ENCODE measurements at regions not wholly inside any gene's neighbourhood (a gene's known extent, or its start where the extent isn't known, plus 50 kb on each side); places are given as distances from the start of the nearest gene placed in this dataset.

- Histone ChIP-seq H3K36me3 (no peaks in the 10 kb centered on the region), H3K4me3 (no peak overlapping the region), H3K4me1 (peaks cover 0 to 9% (median 0%) of the 10 kb centered on the region in 3 donors), H3K27me3 (peaks cover 22% of the 10 kb centered on the region), H3K27ac (no peak overlapping the region), H3K9me3 (no peaks in the 10 kb centered on the region)
- 50 to 59% methylated on average over 6 of the region's 19 CpGs for WGBS, 2 donors (ENCODE audit: low coverage in 1 of 2)
- TF ChIP-seq EP300 (IDR thresholded peaks at IDR 0.05) (no peak), POLR2AphosphoS5 (IDR thresholded peaks at IDR 0.05) (no peak)
- no peak for ATAC-seq
Observed at GRCh38 chr10:110392868-110393740, 88.4 kb upstream of the SMNDC1 start.

DNA sequence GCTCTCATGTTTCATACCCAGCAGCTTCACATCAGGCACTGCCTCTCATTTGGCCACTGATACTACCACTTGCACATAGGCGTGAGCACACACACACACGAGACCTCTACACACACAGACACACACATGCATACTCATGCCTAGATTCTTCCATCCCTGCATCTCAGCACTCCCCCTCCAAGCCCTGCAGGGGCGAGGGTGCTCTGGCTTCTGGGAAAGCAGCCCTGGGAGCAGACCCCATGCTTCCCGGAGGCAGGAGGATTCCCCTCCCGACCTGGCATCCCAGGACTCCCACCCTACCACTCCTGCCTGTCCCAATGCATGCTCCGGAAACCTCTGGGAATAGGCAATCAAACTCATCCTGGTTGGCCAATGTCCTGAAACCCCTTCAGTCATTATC is 89.1 kb upstream of the SMNDC1 start:
- no peak for ATAC-seq

DNA sequence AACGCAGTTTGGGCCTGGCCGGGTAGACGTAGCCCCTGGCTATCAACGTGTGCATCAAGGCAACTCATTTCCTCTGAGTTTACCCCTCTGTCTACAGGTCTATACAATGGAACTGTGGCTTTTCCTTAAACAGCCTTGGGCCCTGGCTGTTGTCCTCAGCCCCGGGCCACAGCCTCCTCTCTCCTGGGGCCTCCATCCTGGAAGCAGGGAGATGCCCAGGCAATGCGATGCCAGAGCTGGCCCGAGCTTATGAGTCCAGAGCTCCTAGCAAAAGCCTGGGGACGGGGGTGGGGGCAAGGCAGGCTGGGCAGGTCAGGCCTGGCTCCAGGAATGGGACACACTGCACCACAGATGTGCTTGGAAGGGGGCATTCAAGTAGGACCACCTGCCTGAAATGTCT is 89.6 kb upstream of the SMNDC1 start:
- TF ChIP-seq POLR2A (IDR thresholded peaks at IDR 0.05) (no peak), EP300 (IDR thresholded peaks at IDR 0.05) (no peak), POLR2AphosphoS5 (IDR thresholded peaks at IDR 0.05) (no peak), CTCF (IDR thresholded peaks at IDR 0.05) (no peak)
- H3K27me3 ChIP-seq = peaks cover 22% of the 10 kb centered on the region
- ATAC-seq = no peak
- no peaks in the 10 kb centered on the region for H3K9me3 ChIP-seq
- no peak overlapping the region for H3K4me3 ChIP-seq
- WGBS, 2 donors (ENCODE audit: low coverage in 1 of 2) = 100% methylated on average over 2 of the region's 8 CpGs; no CpG with 5 or more reads in 1 of the 2 donors
- H3K4me1 ChIP-seq = peaks cover 0 to 9% (median 4%) of the 10 kb centered on the region in 3 donors
- no peaks in the 10 kb centered on the region for H3K36me3 ChIP-seq
- no peak overlapping the region for H3K27ac ChIP-seq

More for the DNA sequence above, 89.1 kb upstream of the SMNDC1 start:
- Histone ChIP-seq H3K9me3 (no peaks in the 10 kb centered on the region), H3K27ac (no peak overlapping the region), H3K36me3 (no peaks in the 10 kb centered on the region), H3K4me3 (no peak overlapping the region), H3K4me1 (peaks cover 0 to 9% (median 4%) of the 10 kb centered on the region in 3 donors), H3K27me3 (peaks cover 22% of the 10 kb centered on the region)
- WGBS, 2 donors (ENCODE audit: low coverage in 1 of 2) = 100% methylated on average over 1 of the region's 6 CpGs; no CpG with 5 or more reads in 1 of the 2 donors
- TF ChIP-seq POLR2A (IDR thresholded peaks at IDR 0.05) (no peak), POLR2AphosphoS5 (IDR thresholded peaks at IDR 0.05) (no peak), EP300 (IDR thresholded peaks at IDR 0.05) (no peak), CTCF (IDR thresholded peaks at IDR 0.05) (no peak)

GRCh38 chr10:110394898-110395297 is 90.2 kb upstream of the SMNDC1 start:
- Histone ChIP-seq H3K4me1 (peaks cover 0 to 9% (median 4%) of the 10 kb centered on the region in 3 donors), H3K27me3 (peaks cover 22% of the 10 kb centered on the region), H3K9me3 (no peaks in the 10 kb centered on the region), H3K27ac (no peak overlapping the region), H3K36me3 (no peaks in the 10 kb centered on the region), H3K4me3 (no peak overlapping the region)
- no peak for ATAC-seq
- whole genome bisulfite sequencing, 2 donors (ENCODE audit: low coverage in 1 of 2) = 96 to 100% methylated on average over 3 to 6 of the region's 6 CpGs
- TF ChIP-seq CTCF (IDR thresholded peaks at IDR 0.05) = no peak
- no peak for TF ChIP-seq EP300 (IDR thresholded peaks at IDR 0.05)
- no peak for TF ChIP-seq POLR2AphosphoS5 (IDR thresholded peaks at IDR 0.05)
- TF ChIP-seq POLR2A (IDR thresholded peaks at IDR 0.05) = no peak

- WGBS, 2 donors (ENCODE audit: low coverage in 1 of 2) = 33 to 54% methylated on average over 3 to 5 of the region's 11 CpGs
- H3K27me3 ChIP-seq = peaks cover 22% of the 10 kb centered on the region
- TF ChIP-seq CTCF (IDR thresholded peaks at IDR 0.05) (no peak), POLR2A (IDR thresholded peaks at IDR 0.05) (no peak), POLR2AphosphoS5 (IDR thresholded peaks at IDR 0.05) (no peak), EP300 (IDR thresholded peaks at IDR 0.05) (no peak)
- H3K36me3 ChIP-seq = no peaks in the 10 kb centered on the region
- ATAC-seq = peak; percentile 52
- H3K27ac ChIP-seq = no peak overlapping the region
- H3K9me3 ChIP-seq = no peaks in the 10 kb centered on the region
- peaks cover 0 to 9% (median 4%) of the 10 kb centered on the region in 3 donors for H3K4me1 ChIP-seq
- no peak overlapping the region for H3K4me3 ChIP-seq
Observed at GRCh38 chr10:110395350-110396283, 90.9 kb upstream of the SMNDC1 start.

All from gastroesophageal sphincter (tissue), 4 donors.